ENCODE measurements at regions not wholly inside any gene's neighbourhood (a gene's known extent, or its start where the extent isn't known, plus 50 kb on each side); places are given as distances from the start of the nearest gene placed in this dataset.
"Not testable (repeated sequence)": the region's sequence is repeated elsewhere in the genome, so short reads cannot be mapped to it uniquely, and the experiment has no call there.

- H3K27me3 ChIP-seq; H3K4me1 ChIP-seq; H3K36me3 ChIP-seq; H3K4me3 ChIP-seq; H3K27ac ChIP-seq; H3K9me3 ChIP-seq; intact Hi-C loops (cut with DNase I); DNase-seq (ENCODE audit: extremely low spot score in 2 of 2): not testable (repeated sequence)
These were observed 79.3 kb upstream of the NOTCH2NLA start for GRCh38 chr1:146308152-146308551.

DNA sequence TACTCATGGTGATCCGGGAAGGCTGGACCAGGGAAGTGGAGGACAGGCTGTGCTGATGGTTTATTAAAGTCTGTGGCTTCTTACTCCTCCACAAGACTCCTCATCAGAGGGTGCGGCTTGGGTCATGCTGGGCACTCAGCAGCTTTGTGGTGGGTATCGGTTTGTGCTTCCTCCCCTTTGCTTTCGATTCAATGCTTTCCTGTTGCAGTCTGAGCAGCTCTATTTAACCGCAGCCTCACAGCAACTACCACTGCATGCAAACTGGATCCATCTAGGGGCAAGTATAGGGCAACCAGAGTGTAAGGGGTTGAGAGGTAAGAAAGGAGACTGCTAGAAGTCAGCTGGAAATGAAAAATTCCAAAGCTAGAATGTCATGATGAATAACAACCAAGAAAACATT lies 78.8 kb upstream of the NOTCH2NLA start:
- H3K9me3 ChIP-seq; H3K4me1 ChIP-seq; H3K36me3 ChIP-seq; DNase-seq (ENCODE audit: extremely low spot score in 2 of 2); intact Hi-C loops (cut with DNase I); H3K4me3 ChIP-seq; H3K27ac ChIP-seq; H3K27me3 ChIP-seq: not testable (repeated sequence)

DNA sequence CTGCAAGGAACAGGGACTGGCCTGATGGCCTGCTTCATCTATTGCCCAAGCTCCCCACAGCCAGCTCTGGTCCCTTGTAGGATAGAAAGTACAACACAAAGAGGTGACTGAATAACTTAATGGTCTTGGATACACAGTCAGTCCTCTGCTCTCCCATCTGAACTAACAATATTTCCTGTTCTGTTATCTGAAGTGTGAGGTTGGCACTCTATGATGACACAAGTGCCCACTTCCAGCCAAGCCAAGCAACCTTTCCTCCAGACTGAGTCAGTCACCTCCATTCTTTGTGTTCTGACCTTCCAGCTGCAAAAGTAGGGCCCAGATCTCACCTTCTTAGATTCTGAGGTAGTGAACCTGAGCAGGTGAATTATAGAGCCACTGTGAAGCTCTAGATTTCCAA lies 77.8 kb upstream of the NOTCH2NLA start:
- H3K9me3 ChIP-seq; intact Hi-C loops (cut with DNase I); H3K36me3 ChIP-seq; H3K4me1 ChIP-seq; H3K27ac ChIP-seq; H3K4me3 ChIP-seq; DNase-seq (ENCODE audit: extremely low spot score in 2 of 2); H3K27me3 ChIP-seq: not testable (repeated sequence)

DNA sequence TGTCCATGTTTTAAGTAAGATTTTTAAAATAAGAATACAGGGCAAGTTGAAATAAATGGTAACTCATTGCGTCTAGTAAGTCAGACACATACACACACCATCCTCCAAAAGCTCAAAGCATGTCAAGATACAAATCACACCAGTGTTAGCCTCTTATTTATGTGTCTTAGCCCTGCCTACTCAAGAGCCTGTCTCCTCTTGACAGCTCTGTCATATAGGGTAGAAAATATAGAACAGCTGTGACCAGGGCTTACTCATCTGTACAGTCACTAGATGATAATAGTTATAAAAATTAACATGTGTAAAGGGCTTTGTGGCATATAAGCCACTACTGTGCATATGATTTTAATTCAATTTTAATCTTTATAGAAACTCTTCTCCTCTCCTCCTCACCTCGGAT lies 76.6 kb upstream of the NOTCH2NLA start:
- DNase-seq (ENCODE audit: extremely low spot score in 2 of 2); H3K4me1 ChIP-seq; intact Hi-C loops (cut with DNase I): not testable (repeated sequence)

DNA sequence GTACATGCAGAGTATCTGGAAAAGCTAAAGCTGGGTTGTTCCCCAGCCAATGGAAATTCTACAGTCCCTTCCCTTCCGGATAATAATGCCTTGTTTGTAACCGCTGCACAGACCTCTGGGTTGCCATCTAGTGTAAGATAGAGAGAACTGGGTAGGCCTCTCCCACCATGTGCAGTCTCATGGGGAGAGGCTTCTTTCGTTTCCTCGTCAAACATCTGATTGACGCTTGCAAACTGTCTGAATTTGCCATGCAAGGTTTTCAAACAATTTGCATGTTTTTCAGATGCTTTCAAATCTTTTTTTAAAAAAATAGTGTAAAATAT lies 69.7 kb upstream of the NOTCH2NLA start:
- H3K4me1 ChIP-seq; H3K27me3 ChIP-seq; intact Hi-C loops (cut with DNase I); H3K36me3 ChIP-seq; H3K4me3 ChIP-seq; H3K27ac ChIP-seq; DNase-seq (ENCODE audit: extremely low spot score in 2 of 2); H3K9me3 ChIP-seq: not testable (repeated sequence)

More for the DNA sequence above, 76.6 kb upstream of the NOTCH2NLA start:
- H3K4me3 ChIP-seq, H3K9me3 ChIP-seq, H3K36me3 ChIP-seq, H3K27ac ChIP-seq, H3K27me3 ChIP-seq: not testable (repeated sequence)

- H3K27ac ChIP-seq; H3K9me3 ChIP-seq; intact Hi-C loops (cut with DNase I): not testable (repeated sequence)
These were observed 69.2 kb upstream of the NOTCH2NLA start for GRCh38 chr1:146297781-146298574.

GRCh38 chr1:146292940-146293936 lies 64.4 kb upstream of the NOTCH2NLA start:
- H3K4me3 ChIP-seq; DNase-seq (ENCODE audit: extremely low spot score in 2 of 2); H3K27me3 ChIP-seq; H3K27ac ChIP-seq; H3K9me3 ChIP-seq; H3K4me1 ChIP-seq; intact Hi-C loops (cut with DNase I); H3K36me3 ChIP-seq: not testable (repeated sequence)

More at GRCh38 chr1:146297781-146298574, 69.2 kb upstream of the NOTCH2NLA start:
- H3K36me3 ChIP-seq; DNase-seq (ENCODE audit: extremely low spot score in 2 of 2); H3K27me3 ChIP-seq; H3K4me3 ChIP-seq; H3K4me1 ChIP-seq: not testable (repeated sequence)

DNA sequence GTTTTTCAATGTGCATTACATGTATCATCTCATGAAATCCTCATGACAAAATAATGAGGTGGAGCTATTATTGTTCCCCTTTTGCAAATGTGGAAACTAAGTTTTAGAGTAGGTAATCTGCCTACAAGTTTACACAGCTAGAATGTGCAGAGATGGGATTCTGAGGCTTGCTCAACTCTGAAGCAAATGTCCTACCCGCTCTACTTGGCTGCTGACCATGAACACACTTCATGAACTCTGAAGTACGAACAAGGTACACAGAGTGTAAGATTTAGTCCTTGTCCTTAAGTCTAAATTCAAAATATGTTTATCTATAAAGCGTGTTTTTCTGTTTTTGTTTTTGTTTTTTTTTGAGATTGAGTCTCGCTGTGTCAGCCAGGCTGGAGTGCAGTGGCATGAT lies 63.6 kb upstream of the NOTCH2NLA start:
- H3K27me3 ChIP-seq; H3K36me3 ChIP-seq; intact Hi-C loops (cut with DNase I); H3K4me3 ChIP-seq; H3K9me3 ChIP-seq; DNase-seq (ENCODE audit: extremely low spot score in 2 of 2); H3K27ac ChIP-seq; H3K4me1 ChIP-seq: not testable (repeated sequence)

DNA sequence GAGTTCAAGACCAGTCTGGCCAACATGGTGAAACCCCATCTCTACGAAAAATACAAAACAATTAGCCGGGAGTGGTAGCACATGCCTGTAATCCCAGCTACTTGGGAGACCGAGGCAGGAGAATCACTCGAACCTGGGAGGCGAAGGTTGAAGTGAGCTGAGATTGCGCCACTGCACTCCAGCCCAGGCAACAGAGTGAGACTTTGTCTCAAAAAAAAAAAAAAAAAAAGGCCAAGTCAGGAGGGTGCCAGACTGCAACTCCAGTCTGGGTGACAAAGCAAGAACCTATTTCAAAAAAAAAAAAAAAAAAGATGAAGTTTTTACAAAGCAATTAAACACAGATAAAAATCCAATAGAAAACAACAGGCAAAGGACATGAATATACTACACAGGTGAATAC lies 59.1 kb upstream of the NOTCH2NLA start:
- H3K4me3 ChIP-seq; H3K27me3 ChIP-seq; H3K27ac ChIP-seq; intact Hi-C loops (cut with DNase I); H3K9me3 ChIP-seq; H3K36me3 ChIP-seq; H3K4me1 ChIP-seq; DNase-seq (ENCODE audit: extremely low spot score in 2 of 2): not testable (repeated sequence)

GRCh38 chr1:146284760-146285159 lies 55.9 kb upstream of the NOTCH2NLA start:
- H3K36me3 ChIP-seq; H3K27ac ChIP-seq; H3K4me3 ChIP-seq; intact Hi-C loops (cut with DNase I); DNase-seq (ENCODE audit: extremely low spot score in 2 of 2); H3K27me3 ChIP-seq; H3K4me1 ChIP-seq; H3K9me3 ChIP-seq: not testable (repeated sequence)

DNA sequence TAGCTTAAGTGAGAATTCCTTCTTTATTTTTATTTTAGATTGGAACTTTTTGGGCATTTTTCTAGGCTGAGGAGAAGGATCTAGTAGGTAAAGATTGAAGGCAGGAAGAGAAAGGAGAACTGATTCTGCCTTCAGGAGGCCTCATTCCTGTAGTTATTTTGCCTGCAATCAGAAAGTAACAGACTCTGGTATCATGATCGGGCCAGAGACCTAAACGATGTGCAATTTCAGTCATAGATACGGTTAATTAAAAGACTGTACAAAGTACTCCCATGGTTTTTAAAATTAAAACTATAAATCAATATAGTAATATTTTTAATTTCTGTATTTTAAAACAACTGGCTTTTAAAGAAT lies 54.7 kb upstream of the NOTCH2NLA start:
- H3K27me3 ChIP-seq; H3K4me1 ChIP-seq; intact Hi-C loops (cut with DNase I); H3K4me3 ChIP-seq; DNase-seq (ENCODE audit: extremely low spot score in 2 of 2); H3K36me3 ChIP-seq; H3K27ac ChIP-seq; H3K9me3 ChIP-seq: not testable (repeated sequence)

DNA sequence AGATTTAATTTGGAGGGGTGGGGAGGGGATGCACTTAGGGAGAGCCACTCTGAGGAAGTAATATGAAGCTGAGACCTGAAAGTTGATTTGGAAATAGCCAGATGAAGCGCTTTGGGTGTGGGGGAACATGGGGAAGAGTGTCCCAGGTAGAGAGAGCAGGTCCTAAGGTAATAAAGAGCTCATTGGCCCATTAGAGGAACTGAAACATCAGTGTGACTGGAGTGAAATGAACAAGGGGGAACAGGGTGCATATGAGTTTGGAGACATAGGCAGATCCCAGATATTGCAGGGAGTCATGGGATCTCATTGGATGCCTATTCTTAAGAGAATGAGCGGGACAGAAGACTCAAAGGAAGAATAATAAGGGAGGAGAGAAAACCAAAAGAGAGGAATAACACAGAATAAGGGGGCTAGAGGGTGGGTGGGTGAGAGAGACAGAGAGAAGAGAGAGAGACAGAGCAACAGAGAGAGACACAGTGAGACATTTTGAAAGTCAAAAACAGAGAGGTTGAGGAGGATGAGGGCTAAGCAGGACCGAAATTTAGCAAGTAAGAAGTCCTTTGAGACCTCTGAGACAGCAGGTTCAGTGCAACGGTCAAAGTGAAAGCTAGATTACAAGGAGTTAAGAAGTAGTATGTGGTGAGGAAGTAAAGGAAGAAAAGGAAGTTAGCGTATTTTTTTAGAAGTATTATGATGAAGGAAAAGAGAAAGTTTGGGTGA lies 54.1 kb upstream of the NOTCH2NLA start:
- H3K4me3 ChIP-seq; DNase-seq (ENCODE audit: extremely low spot score in 2 of 2); H3K9me3 ChIP-seq; intact Hi-C loops (cut with DNase I); H3K36me3 ChIP-seq; H3K27me3 ChIP-seq; H3K4me1 ChIP-seq; H3K27ac ChIP-seq: not testable (repeated sequence)

- H3K4me1 ChIP-seq; intact Hi-C loops (cut with DNase I); DNase-seq (ENCODE audit: extremely low spot score in 2 of 2): not testable (repeated sequence)
These were observed 52.7 kb upstream of the NOTCH2NLA start for GRCh38 chr1:146281522-146281921.

More at GRCh38 chr1:146281522-146281921, 52.7 kb upstream of the NOTCH2NLA start:
- not testable (repeated sequence) for H3K4me3 ChIP-seq, H3K27ac ChIP-seq, H3K27me3 ChIP-seq, H3K36me3 ChIP-seq, H3K9me3 ChIP-seq

Data from vagina (tissue), 2 donors.